Thyroid gland (tissue), 4 donors: ENCODE measurements at regions not wholly inside any gene's neighbourhood (a gene's known extent, or its start where the extent isn't known, plus 50 kb on each side); places are given as distances from the start of the nearest gene placed in this dataset.

ENCODE experiments used
- POLR2A ChIP-seq, 2 donors: fragments of 450-650 bp; IDR thresholded peaks; one replicate each; pipeline ENCODE4 v1.6.1; 2017; ENCODE audit warnings: antibody characterized with exemption in 2 of 2, mild to moderate bottlenecking in 2 of 2, moderate library complexity in 1 of 2
- TF ChIP-seq, protein P1 (sequence below), 6 experiments: fragments of 200-600 bp in 3 of 6; fragments of 450-650 bp in 3 of 6; sonication (generic) in 3 of 6; IDR thresholded peaks; one replicate each; pipeline ENCODE4 v1.5.1; 2016 to 2019; ENCODE audit warnings: antibody characterized with exemption in 6 of 6, mild to moderate bottlenecking in 2 of 6, inconsistent platforms in 1 of 6, moderate library complexity in 1 of 6

GRCh38 chr15:62280625-62281024 lies 115.5 kb upstream of the C2CD4B start:
- TF ChIP-seq POLR2A (IDR thresholded peaks at IDR 0.05): no peak
- TF ChIP-seq, protein P1, sequence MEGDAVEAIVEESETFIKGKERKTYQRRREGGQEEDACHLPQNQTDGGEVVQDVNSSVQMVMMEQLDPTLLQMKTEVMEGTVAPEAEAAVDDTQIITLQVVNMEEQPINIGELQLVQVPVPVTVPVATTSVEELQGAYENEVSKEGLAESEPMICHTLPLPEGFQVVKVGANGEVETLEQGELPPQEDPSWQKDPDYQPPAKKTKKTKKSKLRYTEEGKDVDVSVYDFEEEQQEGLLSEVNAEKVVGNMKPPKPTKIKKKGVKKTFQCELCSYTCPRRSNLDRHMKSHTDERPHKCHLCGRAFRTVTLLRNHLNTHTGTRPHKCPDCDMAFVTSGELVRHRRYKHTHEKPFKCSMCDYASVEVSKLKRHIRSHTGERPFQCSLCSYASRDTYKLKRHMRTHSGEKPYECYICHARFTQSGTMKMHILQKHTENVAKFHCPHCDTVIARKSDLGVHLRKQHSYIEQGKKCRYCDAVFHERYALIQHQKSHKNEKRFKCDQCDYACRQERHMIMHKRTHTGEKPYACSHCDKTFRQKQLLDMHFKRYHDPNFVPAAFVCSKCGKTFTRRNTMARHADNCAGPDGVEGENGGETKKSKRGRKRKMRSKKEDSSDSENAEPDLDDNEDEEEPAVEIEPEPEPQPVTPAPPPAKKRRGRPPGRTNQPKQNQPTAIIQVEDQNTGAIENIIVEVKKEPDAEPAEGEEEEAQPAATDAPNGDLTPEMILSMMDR (IDR thresholded peaks at IDR 0.05): no peak
